ENCODE measurements at regions not wholly inside any gene's neighbourhood (a gene's known extent, or its start where the extent isn't known, plus 50 kb on each side); places are given as distances from the start of the nearest gene placed in this dataset.

DNA sequence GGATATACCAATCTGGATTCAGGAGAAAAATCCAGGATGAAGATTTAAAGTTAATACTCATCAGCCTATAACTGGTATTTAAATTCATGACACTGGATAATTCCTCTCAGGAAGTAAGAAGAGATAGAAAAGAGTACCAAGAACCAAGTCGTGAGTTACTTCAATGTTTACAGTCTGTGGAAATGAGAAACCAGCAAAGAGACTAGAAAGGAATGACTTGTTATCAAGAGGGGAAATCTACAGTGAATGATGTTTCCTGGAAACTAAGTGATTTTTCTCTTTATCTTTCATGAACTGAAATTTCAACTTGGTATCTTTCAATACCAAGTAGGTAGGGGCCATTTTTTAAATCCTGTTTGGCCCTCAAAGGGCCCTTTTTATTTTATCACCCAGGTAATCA is 217.9 kb upstream of the AFF2 start:
- H3K9ac ChIP-seq (ENCODE audit: low read depth, low read length) = no peak overlapping the region; the same call in 1 of the 2 replicates
- peaks cover 52% of the 10 kb centered on the region for H3K4me1 ChIP-seq (ENCODE audit: insufficient read depth, low read length)
- ATAC-seq (ENCODE audit: insufficient read depth, low read depth) = peak; percentile 79

GRCh38 chrX:148284056-148284455 is 216.4 kb upstream of the AFF2 start:
- no peak overlapping the region for H3K4me2 ChIP-seq (ENCODE audit: insufficient read depth, low read length)
- H2AFZ ChIP-seq (ENCODE audit: low read depth, low read length) = no peak overlapping the region
- no peaks in the 10 kb centered on the region for H4K20me1 ChIP-seq (ENCODE audit: insufficient read depth, low read length)
- no peak overlapping the region for H3K4me3 ChIP-seq (ENCODE audit: low read depth in 1 of 2, low read length in 2 of 2)
- H3K9me3 ChIP-seq (ENCODE audit: insufficient read depth, low read length, severe bottlenecking) = no peaks in the 10 kb centered on the region
- ATAC-seq (ENCODE audit: insufficient read depth, low read depth) = no peak
- DNase-seq = no peak
- no peak overlapping the region for H3K9ac ChIP-seq (ENCODE audit: low read depth, low read length)
- H3K79me2 ChIP-seq (ENCODE audit: insufficient read depth, low read length) = no peaks in the 10 kb centered on the region
- H3K27ac ChIP-seq (ENCODE audit: low read length) = peak overlapping the region; percentile 67
- peaks cover 52% of the 10 kb centered on the region for H3K4me1 ChIP-seq (ENCODE audit: insufficient read depth, low read length)
- H3K36me3 ChIP-seq (ENCODE audit: insufficient read depth, low read length) = no peaks in the 10 kb centered on the region
- no peaks in the 10 kb centered on the region for H3K27me3 ChIP-seq (ENCODE audit: insufficient read depth, low read length, poor library complexity)
- TF ChIP-seq EZH2 (IDR thresholded peaks at IDR 0.05; ENCODE audit: borderline replicate concordance, low read depth, low read length, severe bottlenecking) = no peak
- TF ChIP-seq, protein P1, sequence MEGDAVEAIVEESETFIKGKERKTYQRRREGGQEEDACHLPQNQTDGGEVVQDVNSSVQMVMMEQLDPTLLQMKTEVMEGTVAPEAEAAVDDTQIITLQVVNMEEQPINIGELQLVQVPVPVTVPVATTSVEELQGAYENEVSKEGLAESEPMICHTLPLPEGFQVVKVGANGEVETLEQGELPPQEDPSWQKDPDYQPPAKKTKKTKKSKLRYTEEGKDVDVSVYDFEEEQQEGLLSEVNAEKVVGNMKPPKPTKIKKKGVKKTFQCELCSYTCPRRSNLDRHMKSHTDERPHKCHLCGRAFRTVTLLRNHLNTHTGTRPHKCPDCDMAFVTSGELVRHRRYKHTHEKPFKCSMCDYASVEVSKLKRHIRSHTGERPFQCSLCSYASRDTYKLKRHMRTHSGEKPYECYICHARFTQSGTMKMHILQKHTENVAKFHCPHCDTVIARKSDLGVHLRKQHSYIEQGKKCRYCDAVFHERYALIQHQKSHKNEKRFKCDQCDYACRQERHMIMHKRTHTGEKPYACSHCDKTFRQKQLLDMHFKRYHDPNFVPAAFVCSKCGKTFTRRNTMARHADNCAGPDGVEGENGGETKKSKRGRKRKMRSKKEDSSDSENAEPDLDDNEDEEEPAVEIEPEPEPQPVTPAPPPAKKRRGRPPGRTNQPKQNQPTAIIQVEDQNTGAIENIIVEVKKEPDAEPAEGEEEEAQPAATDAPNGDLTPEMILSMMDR (IDR thresholded peaks at IDR 0.05; ENCODE audit: borderline replicate concordance, extremely low read depth, low read length, poor library complexity, severe bottlenecking) = no peak

More for the DNA sequence above, 217.9 kb upstream of the AFF2 start:
- no peak for DNase-seq
- H3K27me3 ChIP-seq (ENCODE audit: insufficient read depth, low read length, poor library complexity) = no peaks in the 10 kb centered on the region
- H3K4me2 ChIP-seq (ENCODE audit: insufficient read depth, low read length) = no peak overlapping the region
- peak overlapping the region; percentile 67 for H3K27ac ChIP-seq (ENCODE audit: low read length)
- no peaks in the 10 kb centered on the region for H3K9me3 ChIP-seq (ENCODE audit: insufficient read depth, low read length, severe bottlenecking)
- no peak overlapping the region for H3K4me3 ChIP-seq (ENCODE audit: low read depth in 1 of 2, low read length in 2 of 2)
- no peaks in the 10 kb centered on the region for H3K79me2 ChIP-seq (ENCODE audit: insufficient read depth, low read length)
- no peaks in the 10 kb centered on the region for H4K20me1 ChIP-seq (ENCODE audit: insufficient read depth, low read length)
- H3K36me3 ChIP-seq (ENCODE audit: insufficient read depth, low read length) = no peaks in the 10 kb centered on the region
- H2AFZ ChIP-seq (ENCODE audit: low read depth, low read length) = no peak overlapping the region
- no peak for TF ChIP-seq EZH2 (IDR thresholded peaks at IDR 0.05; ENCODE audit: borderline replicate concordance, low read depth, low read length, severe bottlenecking)
- TF ChIP-seq, protein P1 (IDR thresholded peaks at IDR 0.05; ENCODE audit: borderline replicate concordance, extremely low read depth, low read length, poor library complexity, severe bottlenecking) = no peak

DNA sequence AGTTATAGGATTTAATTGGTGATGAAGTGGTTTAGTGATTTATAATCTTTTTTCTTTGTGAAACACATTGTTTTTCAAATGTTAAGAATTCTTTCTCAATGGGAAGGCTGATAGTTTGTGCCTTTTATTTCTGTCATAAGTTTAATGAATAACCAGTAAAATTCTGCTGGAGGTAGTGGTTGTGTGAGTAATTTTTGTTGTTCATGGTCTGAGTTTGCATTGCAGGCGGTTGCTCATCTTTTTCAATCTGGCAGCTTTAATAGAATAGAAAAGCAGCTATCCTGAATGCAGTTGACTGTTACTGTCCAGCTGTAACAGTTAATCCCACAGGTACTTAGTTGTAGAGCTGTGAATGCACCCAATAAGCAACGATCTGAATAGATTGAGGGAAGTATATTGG is 215.6 kb upstream of the AFF2 start:
- Histone ChIP-seq H3K4me3 (ENCODE audit: low read depth in 1 of 2, low read length in 2 of 2) (no peak overlapping the region), H3K79me2 (ENCODE audit: insufficient read depth, low read length) (no peaks in the 10 kb centered on the region), H3K27me3 (ENCODE audit: insufficient read depth, low read length, poor library complexity) (no peaks in the 10 kb centered on the region), H3K36me3 (ENCODE audit: insufficient read depth, low read length) (no peaks in the 10 kb centered on the region), H3K9ac (ENCODE audit: low read depth, low read length) (no peak overlapping the region), H3K9me3 (ENCODE audit: insufficient read depth, low read length, severe bottlenecking) (no peaks in the 10 kb centered on the region), H3K4me2 (ENCODE audit: insufficient read depth, low read length) (no peak overlapping the region), H3K4me1 (ENCODE audit: insufficient read depth, low read length) (peaks cover 47% of the 10 kb centered on the region), H2AFZ (ENCODE audit: low read depth, low read length) (no peak overlapping the region), H3K27ac (ENCODE audit: low read length) (no peak overlapping the region), H4K20me1 (ENCODE audit: insufficient read depth, low read length) (no peaks in the 10 kb centered on the region)
- DNase-seq (no peak), ATAC-seq (ENCODE audit: insufficient read depth, low read depth) (no peak)
- TF ChIP-seq, protein P1 (IDR thresholded peaks at IDR 0.05; ENCODE audit: borderline replicate concordance, extremely low read depth, low read length, poor library complexity, severe bottlenecking) = no peak
- TF ChIP-seq EZH2 (IDR thresholded peaks at IDR 0.05; ENCODE audit: borderline replicate concordance, low read depth, low read length, severe bottlenecking) = no peak

GRCh38 chrX:148288451-148288850 is 212.0 kb upstream of the AFF2 start:
- Histone ChIP-seq H3K4me1 (ENCODE audit: insufficient read depth, low read length) (peaks cover 10% of the 10 kb centered on the region), H3K27ac (ENCODE audit: low read length) (no peak overlapping the region), H3K4me3 (ENCODE audit: low read depth in 1 of 2, low read length in 2 of 2) (no peak overlapping the region), H3K36me3 (ENCODE audit: insufficient read depth, low read length) (no peaks in the 10 kb centered on the region), H3K9me3 (ENCODE audit: insufficient read depth, low read length, severe bottlenecking) (no peaks in the 10 kb centered on the region), H3K27me3 (ENCODE audit: insufficient read depth, low read length, poor library complexity) (no peaks in the 10 kb centered on the region), H4K20me1 (ENCODE audit: insufficient read depth, low read length) (no peaks in the 10 kb centered on the region), H3K4me2 (ENCODE audit: insufficient read depth, low read length) (no peak overlapping the region), H3K9ac (ENCODE audit: low read depth, low read length) (no peak overlapping the region), H3K79me2 (ENCODE audit: insufficient read depth, low read length) (no peaks in the 10 kb centered on the region), H2AFZ (ENCODE audit: low read depth, low read length) (no peak overlapping the region)
- DNase-seq (no peak), ATAC-seq (ENCODE audit: insufficient read depth, low read depth) (no peak)
- TF ChIP-seq, protein P1 (IDR thresholded peaks at IDR 0.05; ENCODE audit: borderline replicate concordance, extremely low read depth, low read length, poor library complexity, severe bottlenecking) = no peak
- no peak for TF ChIP-seq EZH2 (IDR thresholded peaks at IDR 0.05; ENCODE audit: borderline replicate concordance, low read depth, low read length, severe bottlenecking)

Measured in DND-41 (cell line).